ENCODE measurements at regions not wholly inside any gene's neighbourhood (a gene's known extent, or its start where the extent isn't known, plus 50 kb on each side); places are given as distances from the start of the nearest gene placed in this dataset.
"Not testable (repeated sequence)": the region's sequence is repeated elsewhere in the genome, so short reads cannot be mapped to it uniquely, and the experiment has no call there.

- no peak for DNase-seq
These were observed 647.7 kb upstream of the FSHR start for GRCh38 chr2:49801898-49802450.

GRCh38 chr2:49798570-49798969 is 644.3 kb upstream of the FSHR start:
- no peak for DNase-seq

- DNase-seq: no peak
These were observed 642.0 kb upstream of the FSHR start for GRCh38 chr2:49796266-49796665.

GRCh38 chr2:49794396-49794795 is 640.1 kb upstream of the FSHR start:
- DNase-seq: no peak

- DNase-seq: no peak
These were observed 634.0 kb upstream of the FSHR start for GRCh38 chr2:49788300-49788699.

GRCh38 chr2:49780949-49781348 is 626.6 kb upstream of the FSHR start:
- no peak for DNase-seq

GRCh38 chr2:49772299-49772970 is 618.1 kb upstream of the FSHR start:
- DNase-seq: no peak

- no peak for DNase-seq
These were observed 616.6 kb upstream of the FSHR start for GRCh38 chr2:49770919-49771318.

- no peak for DNase-seq
These were observed 613.0 kb upstream of the FSHR start for GRCh38 chr2:49767316-49767715.

- no peak for DNase-seq
These were observed 601.5 kb upstream of the FSHR start for GRCh38 chr2:49755777-49756176.

GRCh38 chr2:49754381-49754780 is 600.1 kb upstream of the FSHR start:
- no peak for DNase-seq

- no peak for DNase-seq
These were observed 599.1 kb upstream of the FSHR start for GRCh38 chr2:49753344-49753985.

- DNase-seq: no peak
These were observed 583.3 kb upstream of the FSHR start for GRCh38 chr2:49737606-49738005.

GRCh38 chr2:49732924-49733323 is 578.6 kb upstream of the FSHR start:
- not testable (repeated sequence) for DNase-seq

GRCh38 chr2:49719241-49719640 is 564.9 kb upstream of the FSHR start:
- DNase-seq: no peak

GRCh38 chr2:49715597-49715996 is 561.3 kb upstream of the FSHR start:
- no peak for DNase-seq

- no peak for DNase-seq
These were observed 560.1 kb upstream of the FSHR start for GRCh38 chr2:49714454-49714853.

- DNase-seq: no peak
These were observed 548.4 kb upstream of the FSHR start for GRCh38 chr2:49702740-49703139.

GRCh38 chr2:49693961-49694360 is 539.6 kb upstream of the FSHR start:
- no peak for DNase-seq

GRCh38 chr2:49692022-49692421 is 537.7 kb upstream of the FSHR start:
- not testable (repeated sequence) for DNase-seq

- DNase-seq: no peak
These were observed 533.6 kb upstream of the FSHR start for GRCh38 chr2:49687918-49688317.

- DNase-seq: no peak
These were observed 532.7 kb upstream of the FSHR start for GRCh38 chr2:49686897-49687442.

GRCh38 chr2:49686291-49686690 is 532.0 kb upstream of the FSHR start:
- no peak for DNase-seq

GRCh38 chr2:49677227-49677626 is 522.9 kb upstream of the FSHR start:
- no peak for DNase-seq
